ENCODE measurements at regions not wholly inside any gene's neighbourhood (a gene's known extent, or its start where the extent isn't known, plus 50 kb on each side); places are given as distances from the start of the nearest gene placed in this dataset.

GRCh38 chr1:198904321-198904720, 265.5 kb downstream of the PTPRC start:
- no peak for DNase-seq (ENCODE audit: low spot score)

DNA sequence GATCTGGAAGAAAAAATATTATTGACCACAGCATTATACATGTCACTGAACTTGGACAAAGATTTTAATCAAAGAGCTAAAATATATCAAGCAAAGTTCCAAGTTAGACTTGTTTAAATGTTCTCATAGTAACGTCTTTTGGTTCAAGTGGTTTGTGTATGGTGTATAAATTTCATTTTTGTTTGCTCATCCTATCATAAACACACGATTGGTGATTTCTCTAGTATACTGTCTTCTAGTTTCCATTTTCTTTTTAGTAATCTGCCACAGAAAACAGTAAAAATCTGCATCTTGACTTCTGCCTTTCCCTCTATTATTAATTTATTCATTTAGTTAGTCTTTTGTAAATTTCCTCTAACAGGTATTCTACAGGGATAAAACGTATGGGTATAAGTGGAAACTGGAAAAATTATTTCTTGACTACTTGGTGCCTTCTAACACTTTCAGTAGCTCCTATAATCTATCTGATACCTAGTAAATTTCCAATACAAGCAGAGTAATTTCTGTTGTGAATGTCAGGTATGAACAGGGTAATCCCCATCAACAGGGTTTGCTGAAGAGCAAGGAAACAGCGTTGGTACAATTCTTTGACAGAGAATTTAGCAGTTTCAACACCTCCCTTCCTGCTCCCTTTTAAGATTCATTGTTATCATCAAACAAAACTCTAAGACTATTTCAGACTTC, 268.0 kb downstream of the PTPRC start:
- DNase-seq (ENCODE audit: low spot score), result no peak

GRCh38 chr1:198907423-198907746, 268.5 kb downstream of the PTPRC start:
- no peak for DNase-seq (ENCODE audit: low spot score)

DNA sequence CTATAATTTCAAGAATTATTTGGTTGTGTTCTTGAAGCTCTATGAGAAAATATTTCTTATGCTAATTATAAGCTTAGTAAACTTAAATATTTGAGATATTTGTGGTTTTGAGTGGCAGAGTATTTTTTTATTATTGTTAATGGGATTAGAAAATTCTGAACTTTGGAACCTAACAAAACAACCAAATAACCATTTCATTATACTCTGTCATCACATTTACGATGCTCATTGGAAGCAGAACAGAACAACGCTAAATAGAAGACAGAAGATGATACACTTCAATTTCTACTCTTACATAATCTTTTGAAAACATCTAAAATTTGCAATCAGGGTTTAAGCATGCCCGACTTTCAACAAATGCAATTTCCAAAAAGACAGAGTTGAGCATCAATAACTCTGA, 270.2 kb downstream of the PTPRC start:
- no peak for DNase-seq (ENCODE audit: low spot score)

DNA sequence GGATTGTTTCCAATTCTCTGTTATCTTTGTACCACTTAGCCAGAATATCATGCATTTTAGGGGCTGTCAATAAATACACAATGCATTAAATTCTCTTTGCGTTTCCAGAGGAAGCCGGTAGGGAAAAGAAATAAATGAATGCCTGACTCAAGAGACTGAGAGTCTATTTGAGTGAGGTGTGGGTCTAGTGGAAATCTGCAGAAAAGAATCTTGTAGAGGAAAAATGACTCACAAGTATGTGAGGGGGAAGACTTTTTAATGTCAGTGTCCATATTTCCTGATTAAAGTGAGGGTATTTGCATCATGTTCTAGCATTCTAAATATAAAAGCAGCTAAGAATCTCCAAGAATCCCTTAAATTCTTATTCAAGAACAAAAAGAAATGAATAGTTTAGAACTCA, 271.1 kb downstream of the PTPRC start:
- DNase-seq (ENCODE audit: low spot score), result no peak

DNA sequence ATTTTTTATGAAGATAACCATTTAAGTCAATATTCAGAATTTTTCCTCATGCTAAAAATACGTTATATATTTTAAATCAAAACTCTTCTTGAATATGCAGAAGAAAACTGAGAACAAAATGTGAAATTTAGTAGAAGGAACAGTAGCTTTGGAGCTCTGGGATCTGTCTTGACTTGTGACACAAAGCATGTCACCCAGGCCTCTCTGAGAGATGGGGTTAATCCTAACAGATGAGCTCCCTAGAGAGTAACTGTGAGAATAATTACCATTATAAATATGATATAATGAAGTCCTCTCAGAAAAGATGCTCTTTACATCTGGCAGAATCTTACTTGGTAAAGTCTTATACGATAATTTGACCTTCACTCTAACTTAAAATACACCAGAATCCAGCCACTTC, 272.0 kb downstream of the PTPRC start:
- DNase-seq (ENCODE audit: low spot score), result no peak

DNA sequence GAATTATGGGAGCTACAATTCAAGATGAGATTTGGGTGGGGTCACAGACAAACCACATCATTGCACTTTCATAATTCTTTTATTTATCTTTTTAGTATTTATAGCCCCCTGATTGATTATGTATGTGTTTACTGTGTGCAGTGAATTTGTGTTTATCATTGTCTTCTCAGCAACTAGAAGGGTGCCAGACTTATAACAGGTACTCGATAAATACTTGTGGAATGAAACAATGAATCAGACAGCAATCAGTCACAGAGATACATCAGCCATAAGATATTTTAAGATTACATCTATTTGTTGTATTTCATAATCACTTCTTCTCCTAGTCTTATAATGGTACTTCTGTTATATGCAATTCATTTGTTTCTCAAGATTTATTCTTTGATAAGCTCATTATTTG, 273.2 kb downstream of the PTPRC start:
- no peak for DNase-seq (ENCODE audit: low spot score)

DNA sequence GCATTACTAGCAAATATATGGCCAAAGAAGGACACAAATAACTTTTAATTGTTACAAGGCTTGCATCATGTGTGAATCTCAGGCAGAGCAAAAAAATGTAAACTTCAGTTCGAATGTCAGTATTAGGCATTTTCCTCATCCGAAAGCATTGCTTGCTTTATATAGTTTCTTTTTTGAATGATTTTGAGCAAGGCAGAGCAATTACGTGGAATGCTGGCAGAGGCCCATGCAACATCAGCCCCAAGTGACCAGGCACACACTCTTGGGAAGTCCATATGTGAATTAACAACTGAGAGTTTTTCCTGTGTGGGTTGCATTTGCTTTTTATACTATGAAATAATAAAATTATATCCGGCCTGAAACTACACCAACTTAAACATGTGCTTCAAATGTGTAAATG, 274.8 kb downstream of the PTPRC start:
- DNase-seq (ENCODE audit: low spot score), result no peak

DNA sequence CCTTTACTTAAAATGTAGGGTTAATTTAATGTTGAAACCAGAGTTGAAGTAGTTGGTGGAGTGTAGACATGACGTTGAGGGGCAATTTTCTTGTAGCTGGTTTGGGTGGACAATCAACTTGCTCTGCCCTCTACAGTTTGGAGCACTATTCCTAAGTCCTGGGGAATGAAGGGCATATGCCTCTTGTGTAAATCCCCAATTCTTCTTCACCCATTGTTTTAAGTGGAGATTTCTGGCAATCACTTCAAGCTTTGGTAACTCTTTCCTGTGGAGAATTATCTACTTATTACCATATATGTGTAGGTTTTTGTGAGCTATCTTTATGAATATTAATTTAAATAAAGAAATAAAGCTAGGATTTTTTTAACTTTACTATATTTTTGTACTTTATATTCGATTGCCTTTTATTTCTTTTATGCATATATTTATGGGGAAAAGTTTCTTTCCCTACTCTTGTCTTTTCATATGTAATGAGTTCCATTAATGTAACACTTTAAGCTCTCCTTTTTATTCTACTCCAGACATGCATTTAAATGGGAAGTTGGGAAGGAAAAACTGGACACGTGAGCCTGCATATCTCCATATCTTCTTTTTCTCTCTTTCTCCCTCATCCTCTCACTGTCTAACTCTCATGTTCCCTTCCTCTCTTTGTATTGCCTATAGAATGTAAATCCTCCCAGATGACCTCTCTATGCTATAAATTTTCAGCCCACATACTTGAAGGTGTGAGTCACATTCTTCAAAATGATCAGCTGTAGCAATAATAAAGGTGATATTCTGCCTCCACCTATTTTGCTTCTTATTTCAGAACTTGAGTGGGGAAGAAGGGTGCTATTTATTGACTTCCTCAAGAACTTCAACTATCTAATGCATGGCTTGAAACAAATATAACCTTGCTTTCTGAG, 276.7 kb downstream of the PTPRC start:
- no peak for DNase-seq (ENCODE audit: low spot score)

DNA sequence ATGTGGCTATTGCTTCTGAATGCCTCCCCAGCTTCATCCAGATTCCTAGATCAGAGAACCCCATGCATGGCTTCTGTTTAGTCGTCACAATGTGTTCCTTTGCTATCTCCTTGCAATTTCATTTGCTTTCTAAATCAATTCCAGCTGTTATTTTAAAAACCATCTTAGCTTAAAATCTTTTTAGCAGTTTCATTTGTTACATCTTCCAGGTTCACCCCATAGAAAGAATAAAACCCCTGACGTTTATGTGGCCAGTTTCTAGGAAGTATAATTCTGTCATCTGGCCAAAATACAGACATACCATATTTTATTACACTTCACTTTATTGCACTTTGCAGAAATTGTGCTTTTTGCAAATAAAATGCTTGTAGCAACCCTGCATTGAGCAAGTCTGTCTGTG, 278.4 kb downstream of the PTPRC start:
- DNase-seq (ENCODE audit: low spot score), result no peak

- no peak for DNase-seq (ENCODE audit: low spot score)
These were observed 280.1 kb downstream of the PTPRC start for GRCh38 chr1:198918920-198919319.

DNA sequence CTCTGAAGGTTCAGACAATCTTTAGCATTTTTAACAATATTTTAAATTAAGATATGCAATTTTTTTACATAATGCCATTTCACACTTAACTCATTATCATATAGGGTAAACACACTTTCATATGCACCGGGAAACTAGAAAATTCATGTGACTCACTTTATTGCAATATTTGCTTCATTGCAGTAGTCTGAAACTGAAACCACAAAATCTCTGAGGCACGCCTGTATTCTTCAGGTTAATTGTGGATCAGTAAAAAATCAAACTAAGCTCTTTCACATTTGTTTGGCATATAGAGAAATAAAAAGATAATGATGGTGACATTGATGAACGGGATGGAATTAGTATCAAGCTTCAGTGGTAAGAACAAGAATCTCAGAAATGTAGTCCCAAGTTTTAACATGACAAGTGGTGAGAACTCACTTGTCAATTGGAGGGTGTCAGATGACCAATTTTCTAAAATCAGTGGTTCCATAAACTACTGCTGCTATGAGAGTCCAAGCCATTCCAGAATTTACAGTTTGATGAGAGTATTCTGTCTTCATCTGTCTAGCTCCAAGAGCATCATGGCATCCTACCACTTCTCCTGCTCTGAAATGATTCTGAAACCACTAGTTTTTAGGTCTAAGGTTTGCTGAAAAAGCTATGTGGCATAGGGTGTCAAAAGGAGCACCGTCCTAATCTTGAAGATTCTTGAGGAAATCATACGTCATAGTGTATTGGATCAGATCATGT, 281.0 kb downstream of the PTPRC start:
- DNase-seq (ENCODE audit: low spot score), result no peak

DNA sequence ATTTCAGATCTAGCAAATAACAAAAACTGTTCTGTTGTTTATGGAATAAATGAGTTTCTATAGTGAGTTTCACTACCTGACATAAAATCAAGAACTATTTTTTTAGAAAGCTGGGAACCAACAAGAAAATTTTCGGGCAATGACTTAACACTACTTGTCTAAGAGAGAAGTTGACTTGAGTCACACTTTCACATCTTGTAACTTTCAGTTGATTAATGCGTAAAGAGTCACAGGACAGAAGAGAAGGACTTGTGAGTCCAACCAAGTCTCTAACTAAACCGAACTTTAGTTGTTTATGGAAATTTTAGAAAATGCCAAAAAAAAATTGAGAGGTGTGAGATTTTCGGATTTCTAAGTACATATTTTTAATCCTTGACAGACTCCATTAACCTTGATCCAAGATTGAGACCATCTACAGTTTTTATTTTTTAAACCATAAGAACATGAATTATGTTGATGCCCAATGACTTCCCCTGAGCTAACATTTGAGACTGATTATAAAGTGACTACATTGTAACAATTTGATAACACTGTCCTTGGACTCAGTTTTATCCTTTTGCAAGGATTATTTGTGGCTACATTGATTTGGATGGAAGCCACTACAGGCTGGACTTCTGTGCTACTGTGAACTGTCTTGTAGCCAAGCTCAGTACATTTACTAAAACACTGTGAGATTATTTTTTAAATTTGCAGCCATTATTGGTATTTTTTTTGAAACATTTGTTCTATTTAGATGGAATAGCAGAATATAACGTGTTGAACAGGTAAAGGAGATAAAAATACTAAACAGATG, 284.0 kb downstream of the PTPRC start:
- no peak for DNase-seq (ENCODE audit: low spot score)

DNA sequence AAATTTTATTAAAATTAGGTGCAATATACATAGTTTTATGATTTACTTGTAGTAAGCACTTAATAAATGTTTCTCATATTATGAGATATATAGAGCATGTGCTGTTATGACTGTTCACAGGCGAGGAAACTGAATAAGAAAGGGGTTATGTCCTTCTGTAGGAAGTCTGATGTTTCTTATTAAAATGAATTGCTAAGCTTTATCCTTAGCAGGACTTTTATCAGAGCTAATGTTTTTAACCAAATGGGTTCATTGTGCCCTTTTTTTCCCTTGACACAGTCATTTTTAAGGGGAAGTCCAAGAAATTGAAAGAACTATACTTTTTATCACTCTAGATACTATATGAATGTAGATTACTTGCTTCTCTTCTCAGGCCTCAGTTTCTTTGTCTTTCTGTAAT, 285.2 kb downstream of the PTPRC start:
- no peak for DNase-seq (ENCODE audit: low spot score)

DNA sequence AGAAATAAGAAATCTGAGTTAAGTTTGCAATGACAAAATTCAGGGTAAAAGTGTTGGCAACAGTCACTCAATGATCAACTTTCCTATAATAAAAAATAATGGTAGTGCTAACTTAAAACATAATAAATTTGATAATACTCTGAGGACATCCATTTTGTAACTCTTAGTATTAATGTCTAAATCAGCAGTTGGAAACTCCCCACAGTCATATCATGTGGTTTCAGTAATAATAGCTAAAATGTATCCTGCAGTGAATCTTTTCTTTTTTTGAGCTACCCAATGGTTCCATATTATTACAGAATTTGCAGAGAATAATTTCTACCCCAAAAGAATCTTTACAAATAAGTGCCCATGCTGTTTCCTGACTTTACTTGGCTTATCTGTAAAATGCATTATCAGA, 286.7 kb downstream of the PTPRC start:
- no peak for DNase-seq (ENCODE audit: low spot score)

DNA sequence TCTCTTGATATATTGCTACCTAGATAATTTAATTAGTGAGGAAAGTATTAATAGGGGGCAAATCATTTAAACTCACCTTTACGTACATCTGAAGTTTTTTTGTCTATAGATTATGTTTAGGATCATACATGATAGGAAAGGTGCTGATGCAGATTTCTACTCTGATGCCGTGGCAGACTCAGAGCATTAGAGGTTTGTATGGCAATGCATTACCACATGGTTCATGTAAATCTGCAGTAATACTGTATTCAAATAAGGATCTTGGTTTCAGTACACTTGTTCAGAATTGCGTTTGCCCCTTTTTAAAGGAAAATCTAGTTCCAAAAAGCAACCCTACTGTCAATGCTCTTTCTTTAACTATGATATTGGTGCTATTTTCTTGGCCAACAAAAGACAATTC, 288.3 kb downstream of the PTPRC start:
- no peak for DNase-seq (ENCODE audit: low spot score)

- DNase-seq (ENCODE audit: low spot score), result no peak
These were observed 290.3 kb downstream of the PTPRC start for GRCh38 chr1:198929111-198929604.

GRCh38 chr1:198929961-198930599, 291.2 kb downstream of the PTPRC start:
- no peak for DNase-seq (ENCODE audit: low spot score)

DNA sequence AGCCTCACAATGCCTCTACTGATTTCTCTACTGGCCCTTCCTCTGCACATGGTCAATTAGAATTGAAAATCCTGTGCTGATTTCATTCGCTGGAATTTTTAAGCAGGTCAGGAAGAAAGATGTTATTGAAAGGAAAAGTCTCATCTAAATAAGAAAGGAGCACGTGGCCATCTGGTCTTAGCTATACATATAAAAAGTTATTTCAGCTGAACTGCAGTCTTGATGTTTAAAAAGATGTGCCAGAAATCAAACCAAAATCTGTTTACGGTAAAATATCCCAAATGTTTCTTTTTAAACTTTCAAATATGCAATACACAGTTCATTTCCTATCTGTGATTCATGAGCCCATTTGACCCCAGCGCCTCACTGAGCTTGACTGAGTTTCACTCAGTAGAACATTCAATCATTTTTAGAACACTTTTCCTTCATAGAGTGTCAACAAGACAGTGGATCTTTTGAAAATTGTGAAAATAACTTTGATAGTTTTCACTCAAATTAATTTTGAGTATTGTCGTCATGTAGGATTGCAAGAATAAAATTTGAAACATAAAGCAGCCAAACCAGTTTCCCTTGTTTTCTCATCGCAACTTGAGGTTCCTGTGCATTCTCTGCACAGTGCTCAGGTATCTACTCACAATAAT, 293.6 kb downstream of the PTPRC start:
- DNase-seq (ENCODE audit: low spot score), result no peak

DNA sequence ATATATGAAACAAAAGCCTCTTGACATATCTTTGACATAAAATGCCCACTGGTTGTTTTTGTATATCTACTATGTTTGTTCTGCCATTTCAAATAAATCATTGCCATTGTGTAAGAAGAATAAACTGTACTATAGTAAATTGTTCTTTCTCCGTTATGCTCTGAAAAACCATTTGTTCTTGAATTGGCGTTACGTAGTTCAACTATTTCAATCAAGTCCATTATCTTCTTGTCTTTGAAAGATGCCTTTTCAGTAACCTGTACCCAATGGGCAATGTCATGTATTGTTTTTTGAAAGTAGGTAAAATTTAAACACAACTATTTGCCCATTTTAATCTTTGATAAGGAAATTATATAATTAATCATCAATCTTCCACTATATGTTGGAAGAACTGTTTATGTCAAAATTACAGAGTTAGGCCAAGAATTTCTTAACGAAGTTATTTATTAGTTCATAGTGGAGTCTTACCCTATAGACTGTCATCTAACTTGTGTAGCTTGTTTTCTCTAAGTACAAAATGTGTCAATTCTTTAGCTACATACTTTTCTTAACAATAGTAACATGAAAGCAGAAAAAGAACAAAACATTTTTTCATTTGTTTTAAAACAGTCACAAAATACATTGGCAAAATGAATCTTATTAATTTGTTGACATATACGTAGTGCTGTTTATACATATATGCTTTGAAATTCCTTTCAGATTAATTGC, 294.8 kb downstream of the PTPRC start:
- no peak for DNase-seq (ENCODE audit: low spot score)
